ENCODE measurements at regions not wholly inside any gene's neighbourhood (a gene's known extent, or its start where the extent isn't known, plus 50 kb on each side); places are given as distances from the start of the nearest gene placed in this dataset.

DNA sequence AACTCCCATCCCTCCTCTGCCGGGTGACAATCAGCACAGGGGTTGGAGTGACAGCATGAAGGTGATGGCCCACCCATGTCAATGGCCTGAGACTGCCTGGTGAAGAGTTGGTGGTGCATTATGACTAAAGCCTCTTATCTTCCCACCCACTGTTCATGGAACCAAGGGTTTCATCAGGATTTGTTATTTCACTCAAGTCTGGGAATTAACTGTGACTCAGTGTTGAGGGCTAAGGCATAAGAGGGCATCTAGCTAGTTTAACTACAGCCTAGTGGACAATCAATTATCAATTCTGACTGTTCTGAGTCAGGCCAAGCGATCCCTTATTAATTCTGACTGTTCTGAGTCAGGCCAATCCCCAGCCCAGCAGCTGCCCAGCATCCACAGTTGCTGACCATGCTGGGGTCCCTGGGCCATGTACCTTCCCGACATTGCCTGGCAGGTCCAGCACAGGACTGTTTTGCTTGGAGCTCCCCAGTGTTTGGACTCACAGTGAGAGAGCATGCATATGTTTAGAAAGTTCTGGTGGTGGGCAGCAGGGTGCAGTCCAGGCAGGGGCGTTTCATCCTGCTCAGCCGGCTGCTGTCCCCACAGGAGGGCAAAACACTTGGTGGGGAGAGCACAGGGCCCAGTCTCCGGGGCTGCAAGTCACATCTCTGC is 65.5 kb downstream of the RASL11A start:
- Histone ChIP-seq H3K9me3 (ENCODE audit: insufficient read depth, low read length, severe bottlenecking) (no peaks in the 10 kb centered on the region), H3K27ac (ENCODE audit: low read length) (no peak overlapping the region), H3K9ac (ENCODE audit: low read depth, low read length) (no peak overlapping the region), H3K79me2 (ENCODE audit: insufficient read depth, low read length) (no peaks in the 10 kb centered on the region), H3K36me3 (ENCODE audit: insufficient read depth, low read length) (no peaks in the 10 kb centered on the region), H3K27me3 (ENCODE audit: insufficient read depth, low read length, poor library complexity) (peaks cover 20% of the 10 kb centered on the region), H2AFZ (ENCODE audit: low read depth, low read length) (no peak overlapping the region), H3K4me3 (ENCODE audit: low read depth in 1 of 2, low read length in 2 of 2) (no peak overlapping the region), H3K4me2 (ENCODE audit: insufficient read depth, low read length) (no peak overlapping the region), H4K20me1 (ENCODE audit: insufficient read depth, low read length) (no peaks in the 10 kb centered on the region), H3K4me1 (ENCODE audit: insufficient read depth, low read length) (no peaks in the 10 kb centered on the region)
- TF ChIP-seq EZH2 (IDR thresholded peaks at IDR 0.05; ENCODE audit: borderline replicate concordance, low read depth, low read length, severe bottlenecking), result no peak
- TF ChIP-seq, protein P1, sequence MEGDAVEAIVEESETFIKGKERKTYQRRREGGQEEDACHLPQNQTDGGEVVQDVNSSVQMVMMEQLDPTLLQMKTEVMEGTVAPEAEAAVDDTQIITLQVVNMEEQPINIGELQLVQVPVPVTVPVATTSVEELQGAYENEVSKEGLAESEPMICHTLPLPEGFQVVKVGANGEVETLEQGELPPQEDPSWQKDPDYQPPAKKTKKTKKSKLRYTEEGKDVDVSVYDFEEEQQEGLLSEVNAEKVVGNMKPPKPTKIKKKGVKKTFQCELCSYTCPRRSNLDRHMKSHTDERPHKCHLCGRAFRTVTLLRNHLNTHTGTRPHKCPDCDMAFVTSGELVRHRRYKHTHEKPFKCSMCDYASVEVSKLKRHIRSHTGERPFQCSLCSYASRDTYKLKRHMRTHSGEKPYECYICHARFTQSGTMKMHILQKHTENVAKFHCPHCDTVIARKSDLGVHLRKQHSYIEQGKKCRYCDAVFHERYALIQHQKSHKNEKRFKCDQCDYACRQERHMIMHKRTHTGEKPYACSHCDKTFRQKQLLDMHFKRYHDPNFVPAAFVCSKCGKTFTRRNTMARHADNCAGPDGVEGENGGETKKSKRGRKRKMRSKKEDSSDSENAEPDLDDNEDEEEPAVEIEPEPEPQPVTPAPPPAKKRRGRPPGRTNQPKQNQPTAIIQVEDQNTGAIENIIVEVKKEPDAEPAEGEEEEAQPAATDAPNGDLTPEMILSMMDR (IDR thresholded peaks at IDR 0.05; ENCODE audit: borderline replicate concordance, extremely low read depth, low read length, poor library complexity, severe bottlenecking), result no peak
- ATAC-seq (ENCODE audit: insufficient read depth, low read depth), result no peak
- no peak for DNase-seq

DNA sequence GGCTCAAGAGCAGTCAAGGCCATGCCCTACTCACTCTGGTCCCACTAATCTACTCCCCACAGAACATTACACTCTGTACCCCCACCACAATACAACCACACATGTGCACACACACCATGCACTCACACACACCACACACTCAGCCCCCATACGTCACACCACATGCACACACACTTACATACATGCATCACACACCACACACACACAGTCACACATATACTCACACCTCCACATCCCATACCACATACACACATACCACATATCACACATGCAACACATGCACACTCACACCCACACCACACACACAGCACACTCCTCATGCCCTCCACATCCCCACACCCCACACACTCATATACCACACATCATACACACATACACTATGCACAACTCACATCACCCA is 67.6 kb downstream of the RASL11A start:
- Histone ChIP-seq H3K9ac (ENCODE audit: low read depth, low read length) (no peak overlapping the region), H3K4me1 (ENCODE audit: insufficient read depth, low read length) (no peaks in the 10 kb centered on the region), H4K20me1 (ENCODE audit: insufficient read depth, low read length) (no peaks in the 10 kb centered on the region), H3K36me3 (ENCODE audit: insufficient read depth, low read length) (no peaks in the 10 kb centered on the region), H3K9me3 (ENCODE audit: insufficient read depth, low read length, severe bottlenecking) (no peaks in the 10 kb centered on the region), H3K27me3 (ENCODE audit: insufficient read depth, low read length, poor library complexity) (peaks cover 22% of the 10 kb centered on the region), H3K27ac (ENCODE audit: low read length) (no peak overlapping the region), H3K4me3 (ENCODE audit: low read depth in 1 of 2, low read length in 2 of 2) (no peak overlapping the region), H2AFZ (ENCODE audit: low read depth, low read length) (no peak overlapping the region), H3K4me2 (ENCODE audit: insufficient read depth, low read length) (no peak overlapping the region), H3K79me2 (ENCODE audit: insufficient read depth, low read length) (no peaks in the 10 kb centered on the region)
- TF ChIP-seq EZH2 (IDR thresholded peaks at IDR 0.05; ENCODE audit: borderline replicate concordance, low read depth, low read length, severe bottlenecking), result no peak
- TF ChIP-seq, protein P1 (IDR thresholded peaks at IDR 0.05; ENCODE audit: borderline replicate concordance, extremely low read depth, low read length, poor library complexity, severe bottlenecking), result no peak
- DNase-seq (no peak), ATAC-seq (ENCODE audit: insufficient read depth, low read depth) (no peak)

DNA sequence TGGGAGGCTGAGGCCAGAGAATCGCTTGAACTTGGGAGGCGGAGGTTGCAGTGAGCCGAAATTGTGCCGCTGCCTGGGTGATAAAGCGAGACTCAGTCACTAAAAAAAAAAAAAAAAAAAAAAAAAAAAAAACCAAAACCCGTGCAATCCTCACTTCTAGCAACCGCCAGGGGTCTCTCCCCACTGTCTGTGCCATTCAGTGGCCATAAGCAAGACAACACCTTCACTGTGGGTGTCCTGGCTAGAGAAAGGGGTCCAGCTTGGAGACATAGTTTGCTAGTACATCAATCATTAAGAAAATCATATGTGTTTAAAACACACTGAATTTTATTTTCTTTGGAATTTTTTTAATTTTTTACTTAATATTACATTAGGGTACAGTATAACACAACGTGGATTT is 68.2 kb downstream of the RASL11A start:
- no peaks in the 10 kb centered on the region for H3K9me3 ChIP-seq (ENCODE audit: insufficient read depth, low read length, severe bottlenecking)
- H3K36me3 ChIP-seq (ENCODE audit: insufficient read depth, low read length), result no peaks in the 10 kb centered on the region
- DNase-seq, result no peak
- TF ChIP-seq, protein P1 (IDR thresholded peaks at IDR 0.05; ENCODE audit: borderline replicate concordance, extremely low read depth, low read length, poor library complexity, severe bottlenecking), result no peak
- TF ChIP-seq EZH2 (IDR thresholded peaks at IDR 0.05; ENCODE audit: borderline replicate concordance, low read depth, low read length, severe bottlenecking), result no peak
- H3K4me1 ChIP-seq (ENCODE audit: insufficient read depth, low read length), result no peaks in the 10 kb centered on the region
- no peak overlapping the region for H3K4me2 ChIP-seq (ENCODE audit: insufficient read depth, low read length)
- no peaks in the 10 kb centered on the region for H3K79me2 ChIP-seq (ENCODE audit: insufficient read depth, low read length)
- H3K27me3 ChIP-seq (ENCODE audit: insufficient read depth, low read length, poor library complexity), result peaks cover 22% of the 10 kb centered on the region
- no peak overlapping the region for H3K9ac ChIP-seq (ENCODE audit: low read depth, low read length)
- ATAC-seq (ENCODE audit: insufficient read depth, low read depth), result no peak
- H3K4me3 ChIP-seq (ENCODE audit: low read depth in 1 of 2, low read length in 2 of 2), result no peak overlapping the region
- H2AFZ ChIP-seq (ENCODE audit: low read depth, low read length), result no peak overlapping the region
- H3K27ac ChIP-seq (ENCODE audit: low read length), result no peak overlapping the region
- H4K20me1 ChIP-seq (ENCODE audit: insufficient read depth, low read length), result no peaks in the 10 kb centered on the region
